Ishikawa (cell line): ENCODE measurements at regions not wholly inside any gene's neighbourhood (a gene's known extent, or its start where the extent isn't known, plus 50 kb on each side); places are given as distances from the start of the nearest gene placed in this dataset.

Source experiments
- CEBPB ChIP-seq: IDR thresholded peaks from 2 replicates; pipeline ENCODE4 v1.6.1; 2012
- CREB1 ChIP-seq: IDR thresholded peaks from 2 replicates; pipeline ENCODE4 v1.6.1; 2012; ENCODE audit warnings: low read depth
- EGR1 ChIP-seq: IDR thresholded peaks from 2 replicates; pipeline ENCODE4 v1.6.1; 2012
- EP300 ChIP-seq: IDR thresholded peaks from 2 replicates; pipeline ENCODE4 v1.6.1; 2012; ENCODE audit warnings: borderline replicate concordance
- FOXM1 ChIP-seq: IDR thresholded peaks from 2 replicates; pipeline ENCODE4 v1.6.1; 2012; ENCODE audit warnings: low read depth, borderline replicate concordance
- MAX ChIP-seq: IDR thresholded peaks from 2 replicates; pipeline ENCODE4 v1.6.1; 2012
- NFIC ChIP-seq: IDR thresholded peaks from 2 replicates; pipeline ENCODE4 v1.6.1; 2012
- RAD21 ChIP-seq: IDR thresholded peaks from 2 replicates; pipeline ENCODE4 v1.6.1; 2012; ENCODE audit warnings: low read depth
- REST ChIP-seq: IDR thresholded peaks from 2 replicates; pipeline ENCODE4 v1.6.1; 2012; ENCODE audit warnings: low read depth, mild to moderate bottlenecking
- TAF1 ChIP-seq: IDR thresholded peaks from 2 replicates; pipeline ENCODE4 v1.6.1; 2012; ENCODE audit warnings: low read depth, mild to moderate bottlenecking
- TCF12 ChIP-seq: IDR thresholded peaks from 2 replicates; pipeline ENCODE4 v1.6.1; 2012; ENCODE audit warnings: low read depth
- TEAD4 ChIP-seq: IDR thresholded peaks from 2 replicates; pipeline ENCODE4 v1.6.1; 2012
- USF1 ChIP-seq: IDR thresholded peaks from 2 replicates; pipeline ENCODE4 v1.6.1; 2012
- YY1 ChIP-seq: IDR thresholded peaks from 2 replicates; pipeline ENCODE4 v1.6.1; 2012; ENCODE audit warnings: low read depth
- ZBTB7A ChIP-seq: IDR thresholded peaks from 2 replicates; pipeline ENCODE4 v1.6.1; 2012; ENCODE audit warnings: low read depth

GRCh38 chr5:36530215-36530614, 76.2 kb upstream of the SLC1A3 start:
- TF ChIP-seq REST (no peak), NFIC (no peak), RAD21 (no peak), CEBPB (no peak), ZBTB7A (no peak), EP300 (no peak), EGR1 (no peak)

GRCh38 chr5:36531401-36531800, 75.0 kb upstream of the SLC1A3 start:
- TF ChIP-seq ZBTB7A, result no peak
- TF ChIP-seq EGR1, result no peak
- TF ChIP-seq TEAD4, result no peak
- TF ChIP-seq REST, result no peak
- TF ChIP-seq CEBPB, result no peak
- no peak for TF ChIP-seq MAX
- no peak for TF ChIP-seq CREB1
- TF ChIP-seq USF1, result no peak
- TF ChIP-seq EP300, result no peak
- no peak for TF ChIP-seq RAD21
- TF ChIP-seq TAF1, result no peak
- TF ChIP-seq NFIC, result no peak
- TF ChIP-seq YY1, result no peak
- no peak for TF ChIP-seq FOXM1
- TF ChIP-seq TCF12, result no peak

- TF ChIP-seq EP300 (no peak), REST (no peak), FOXM1 (no peak), YY1 (no peak), USF1 (no peak), TAF1 (no peak), CREB1 (no peak), TEAD4 (no peak), TCF12 (no peak)
Observed at GRCh38 chr5:36535378-36535777, 71.0 kb upstream of the SLC1A3 start.

GRCh38 chr5:36535859-36536615, 70.4 kb upstream of the SLC1A3 start:
- no peak for TF ChIP-seq FOXM1
- no peak for TF ChIP-seq TEAD4
- no peak for TF ChIP-seq RAD21
- TF ChIP-seq MAX, result no peak
- TF ChIP-seq USF1, result no peak
- TF ChIP-seq CEBPB, result no peak
- no peak for TF ChIP-seq CREB1
- TF ChIP-seq YY1, result no peak
- no peak for TF ChIP-seq NFIC
- TF ChIP-seq ZBTB7A, result no peak
- TF ChIP-seq REST, result no peak
- TF ChIP-seq EGR1, result no peak
- TF ChIP-seq TCF12, result no peak
- no peak for TF ChIP-seq TAF1
- no peak for TF ChIP-seq EP300
